SKM-1 treated with dmso at 0.1 percent for 144 hours (cell line): ENCODE measurements at regions not wholly inside any gene's neighbourhood (a gene's known extent, or its start where the extent isn't known, plus 50 kb on each side); places are given as distances from the start of the nearest gene placed in this dataset.
"Not testable (repeated sequence)": the region's sequence is repeated elsewhere in the genome, so short reads cannot be mapped to it uniquely, and the experiment has no call there.

ENCODE experiments used
- DNase-seq: peaks from one replicate; lab custom pipeline; 2025; ENCODE audit not compliant: unreplicated experiment; lab: John Stamatoyannopoulos, UW

DNA sequence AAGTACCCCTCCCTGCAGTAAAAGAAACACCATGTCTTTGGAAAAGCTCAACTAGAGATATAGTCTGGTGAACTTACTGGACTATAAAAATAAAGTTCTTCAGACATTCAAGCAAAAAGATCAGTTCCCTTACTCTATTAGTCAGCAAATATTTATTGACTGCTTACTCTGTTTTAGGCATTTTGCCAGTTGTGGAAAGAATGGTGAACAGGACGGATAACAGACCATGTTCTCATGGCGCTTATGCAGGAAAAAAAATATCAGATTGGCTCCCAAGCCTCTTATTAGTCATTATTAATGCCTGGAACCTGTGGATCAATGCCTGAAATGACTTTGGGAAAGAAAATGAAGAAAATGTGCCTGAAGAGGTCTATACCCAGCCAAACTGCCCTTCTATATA, 282.2 kb upstream of the EPHA7 start:
- no peak for DNase-seq

DNA sequence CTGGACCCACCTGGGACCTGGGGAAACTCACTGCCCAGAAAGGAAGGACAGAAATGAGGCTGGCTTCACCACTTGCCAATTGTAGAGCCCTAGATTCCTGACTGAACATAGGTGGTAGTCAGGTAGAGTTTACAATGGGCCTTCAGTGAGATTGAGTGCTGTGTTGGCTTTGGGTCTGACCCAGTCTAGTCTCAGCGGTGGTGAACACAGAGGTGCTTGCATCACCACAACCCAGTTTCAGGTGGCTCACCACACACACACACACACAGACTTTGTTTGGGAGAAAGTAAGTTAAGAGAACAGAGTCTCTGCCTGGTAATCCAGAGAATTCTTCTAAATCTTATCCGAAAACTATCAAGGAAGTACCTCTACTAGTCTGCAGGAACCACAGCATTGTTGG, 266.1 kb upstream of the EPHA7 start:
- DNase-seq = no peak

DNA sequence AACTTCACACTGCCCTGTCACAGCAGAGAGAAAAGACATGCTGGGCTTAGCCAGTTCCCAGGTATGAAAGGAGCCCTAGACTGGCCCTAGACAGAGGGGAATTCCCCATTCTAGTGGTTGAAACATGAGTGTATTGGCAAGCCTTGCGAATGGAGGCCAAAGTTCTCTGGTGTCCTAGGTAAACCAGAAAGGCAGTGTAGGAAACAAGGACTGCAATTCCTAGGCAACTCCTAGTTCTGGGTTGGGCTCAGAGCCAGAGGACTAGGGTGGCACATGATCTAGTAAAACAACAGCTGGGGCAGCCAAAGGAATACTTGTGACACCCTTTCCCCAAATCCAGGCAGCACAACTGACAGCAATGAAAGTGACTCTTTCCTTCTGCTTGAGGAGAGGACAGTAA, 265.0 kb upstream of the EPHA7 start:
- DNase-seq = no peak

DNA sequence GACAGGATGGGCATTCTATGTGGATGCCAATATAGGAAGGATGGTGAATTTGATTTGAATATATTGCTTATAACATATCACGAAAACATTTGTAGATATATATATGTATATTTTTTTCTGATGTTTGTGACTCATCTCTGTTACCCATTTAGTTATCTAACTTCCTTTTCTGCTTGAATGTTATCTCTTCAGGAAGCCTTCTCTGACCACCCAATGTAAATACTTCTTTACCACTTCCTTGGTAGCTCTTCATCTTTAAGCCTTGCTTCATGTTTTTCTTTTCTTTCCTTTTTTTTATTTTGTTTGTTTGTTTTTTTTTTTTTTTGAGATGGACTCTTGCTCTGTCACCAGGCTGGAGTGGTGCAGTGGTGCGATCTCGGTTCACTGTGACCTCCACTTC, 260.5 kb upstream of the EPHA7 start:
- DNase-seq = peak; percentile 27

DNA sequence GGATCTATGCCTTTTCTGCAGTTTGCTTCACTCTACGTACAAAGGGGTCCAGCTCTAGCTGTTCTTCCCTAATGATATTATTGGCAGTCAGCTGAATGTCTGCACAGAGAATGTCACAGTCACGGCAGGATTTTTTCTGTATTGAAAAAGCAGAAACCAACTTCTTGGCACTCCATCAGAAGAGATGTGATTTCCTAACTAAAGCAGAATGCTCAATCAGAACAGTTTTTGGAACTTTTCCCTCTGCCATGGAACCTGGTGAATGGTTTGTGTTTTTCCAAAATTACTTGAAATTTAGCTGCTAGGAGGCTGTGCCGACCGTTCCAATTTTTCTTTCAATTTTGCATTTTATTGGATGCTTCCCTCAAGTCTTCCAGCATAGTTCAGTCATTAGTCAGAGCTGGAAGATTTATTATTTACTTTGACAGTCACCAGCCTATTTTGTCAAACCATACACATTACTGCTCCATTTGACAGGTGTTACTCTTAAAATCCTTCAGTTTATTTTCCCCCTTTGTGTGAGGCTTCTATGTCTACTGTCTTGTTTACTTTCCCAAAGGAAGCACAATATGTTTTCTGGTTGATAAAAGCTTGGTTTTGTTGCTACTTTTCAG, 259.6 kb upstream of the EPHA7 start:
- no peak for DNase-seq

DNA sequence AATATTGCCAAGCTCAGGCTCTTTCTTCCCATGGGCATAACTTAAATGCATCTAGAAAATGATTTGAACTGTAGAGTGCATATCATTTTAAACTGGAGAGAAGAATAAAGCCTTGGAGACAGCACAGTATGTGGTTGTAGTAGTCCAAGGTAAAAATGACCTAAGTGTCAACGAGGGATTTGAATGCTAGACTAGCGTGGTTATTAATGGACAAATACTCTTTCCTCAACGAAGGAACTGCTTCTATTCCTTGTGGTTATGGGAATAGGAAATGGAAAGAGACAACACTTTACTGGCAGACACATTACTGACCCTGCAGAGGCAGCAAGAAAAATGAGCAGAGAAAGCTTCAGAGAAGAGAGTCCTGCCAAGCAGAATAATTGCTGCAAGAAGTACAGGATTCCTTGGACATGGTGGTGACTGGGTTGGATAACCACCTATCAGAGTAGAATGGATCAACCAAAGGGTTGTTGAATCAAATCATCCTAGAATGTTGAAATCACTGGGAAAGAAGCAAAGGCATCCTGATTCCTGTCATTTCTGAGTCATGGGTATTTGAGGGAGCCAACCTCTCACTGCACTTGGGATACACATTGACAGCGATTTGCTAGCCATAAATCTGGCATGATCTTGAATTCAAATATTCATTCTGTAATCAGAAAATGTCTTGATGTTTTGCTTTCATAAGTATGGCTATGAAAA, 258.1 kb upstream of the EPHA7 start:
- no peak for DNase-seq

DNA sequence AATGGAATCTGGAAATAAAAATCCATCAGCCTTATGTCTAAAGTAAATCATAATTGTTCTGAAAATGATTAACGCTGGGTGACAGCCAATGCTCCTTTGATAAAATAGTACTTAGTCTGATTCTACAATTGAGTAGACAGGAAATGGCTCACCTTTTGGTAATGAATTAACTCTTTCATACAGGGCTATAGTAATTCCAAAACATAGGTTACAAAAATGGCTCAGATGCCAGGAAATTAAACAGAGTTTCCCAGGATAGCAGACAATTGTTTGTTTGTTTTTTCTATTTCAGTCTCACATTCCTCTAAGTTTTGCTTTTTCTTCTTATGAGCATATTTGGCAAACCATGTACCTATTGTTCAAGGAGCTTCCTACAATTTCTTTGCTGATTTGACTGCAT, 257.2 kb upstream of the EPHA7 start:
- DNase-seq = no peak

DNA sequence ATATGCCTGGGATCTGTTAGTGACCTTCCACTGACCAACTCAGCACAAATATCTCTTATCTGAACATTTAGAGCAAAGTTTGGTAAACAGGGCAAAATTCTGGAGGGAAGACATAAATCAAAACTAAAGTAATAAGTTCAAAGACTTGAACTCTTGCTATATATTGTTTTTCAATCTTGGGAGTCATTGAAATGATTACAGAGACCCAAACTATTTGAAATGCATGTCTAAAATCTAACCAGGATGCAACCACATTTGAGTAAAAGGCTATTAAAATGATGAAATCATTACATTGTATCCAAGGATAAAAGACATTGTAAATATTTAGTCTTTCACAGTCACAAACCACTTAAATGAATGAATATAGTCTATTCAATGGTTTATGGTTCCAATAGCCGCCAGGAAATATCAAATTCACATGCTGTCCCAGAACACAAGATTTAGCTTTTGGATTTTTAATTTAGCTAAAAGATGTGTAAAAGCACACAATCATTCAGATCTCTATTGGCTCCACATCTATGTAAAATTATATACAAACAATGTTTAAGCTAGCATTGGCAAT, 256.6 kb upstream of the EPHA7 start:
- DNase-seq = no peak

DNA sequence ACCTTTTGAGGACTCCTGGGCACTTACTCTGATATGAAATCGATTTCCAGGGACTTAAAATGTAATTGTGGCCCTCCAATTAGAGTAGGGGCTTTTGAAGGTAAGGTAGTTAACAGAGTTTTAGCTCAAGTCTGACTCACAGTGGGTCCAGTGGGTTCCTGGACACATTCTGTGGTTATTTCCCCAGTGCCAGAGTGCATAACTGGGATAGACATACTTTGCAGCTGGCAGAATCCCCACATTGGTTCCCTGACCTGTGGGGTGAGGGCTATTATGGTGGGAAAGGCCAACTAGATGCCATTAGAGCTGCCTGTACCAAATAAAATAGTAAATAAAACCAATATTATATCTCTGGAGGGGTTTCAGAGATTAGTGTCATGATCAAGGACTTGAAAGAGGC, 243.8 kb upstream of the EPHA7 start:
- DNase-seq = no peak

DNA sequence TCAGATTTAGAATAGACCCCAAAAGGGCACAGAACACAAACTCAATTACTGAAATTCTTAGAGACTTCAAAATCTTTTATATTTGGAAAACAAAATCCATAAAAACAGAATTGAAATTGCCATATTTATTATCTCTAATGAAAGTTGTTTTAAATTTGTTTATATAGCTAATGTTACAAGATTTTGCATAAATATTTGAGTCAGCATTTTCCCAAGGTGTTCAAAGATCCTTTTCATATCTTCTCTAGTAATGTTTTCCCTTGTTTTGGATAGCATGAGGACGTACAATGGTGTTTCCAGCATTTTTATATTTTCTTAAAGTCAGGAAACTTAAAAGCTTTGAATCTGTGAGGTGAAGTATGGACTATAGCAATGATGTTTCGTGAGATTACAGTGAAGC, 235.2 kb upstream of the EPHA7 start:
- DNase-seq = no peak

DNA sequence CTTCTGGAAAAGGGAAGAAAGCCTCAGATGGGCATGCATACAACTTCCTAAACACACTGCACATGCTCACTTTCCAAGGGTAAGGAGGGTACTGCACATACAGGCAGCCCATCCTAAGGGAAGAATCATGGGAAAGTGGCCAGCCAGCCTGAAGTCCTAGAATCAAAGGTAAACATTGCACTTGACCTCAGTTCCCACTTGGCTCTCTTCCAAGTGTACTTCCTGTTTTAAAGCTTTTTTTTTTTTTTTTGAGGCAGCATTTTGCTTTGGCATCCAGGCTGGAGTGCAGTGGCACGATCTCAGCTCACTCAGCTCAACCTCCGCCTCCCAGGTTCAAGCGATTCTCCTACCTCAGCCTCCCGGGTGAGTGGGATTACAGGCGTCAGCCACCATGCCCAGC, 225.3 kb upstream of the EPHA7 start:
- DNase-seq = peak; percentile 22

DNA sequence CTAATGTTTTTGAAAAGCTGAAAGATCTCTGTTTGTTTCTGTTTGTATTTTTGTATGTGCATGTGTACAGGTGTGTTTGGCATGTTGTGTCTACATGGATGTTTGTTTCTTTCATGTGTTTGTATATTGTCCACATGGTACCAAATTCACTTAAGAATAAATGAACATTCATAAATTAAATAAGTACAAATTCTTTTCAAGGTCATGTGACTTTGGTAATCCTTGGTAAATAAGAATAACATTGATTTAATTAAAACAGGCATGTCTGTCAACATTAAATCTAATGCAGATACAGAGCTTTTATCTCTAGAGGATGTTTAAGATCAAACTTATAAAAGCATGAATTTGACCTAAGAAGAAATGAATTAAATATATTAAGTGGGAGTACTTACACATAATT, 219.8 kb upstream of the EPHA7 start:
- no peak for DNase-seq

DNA sequence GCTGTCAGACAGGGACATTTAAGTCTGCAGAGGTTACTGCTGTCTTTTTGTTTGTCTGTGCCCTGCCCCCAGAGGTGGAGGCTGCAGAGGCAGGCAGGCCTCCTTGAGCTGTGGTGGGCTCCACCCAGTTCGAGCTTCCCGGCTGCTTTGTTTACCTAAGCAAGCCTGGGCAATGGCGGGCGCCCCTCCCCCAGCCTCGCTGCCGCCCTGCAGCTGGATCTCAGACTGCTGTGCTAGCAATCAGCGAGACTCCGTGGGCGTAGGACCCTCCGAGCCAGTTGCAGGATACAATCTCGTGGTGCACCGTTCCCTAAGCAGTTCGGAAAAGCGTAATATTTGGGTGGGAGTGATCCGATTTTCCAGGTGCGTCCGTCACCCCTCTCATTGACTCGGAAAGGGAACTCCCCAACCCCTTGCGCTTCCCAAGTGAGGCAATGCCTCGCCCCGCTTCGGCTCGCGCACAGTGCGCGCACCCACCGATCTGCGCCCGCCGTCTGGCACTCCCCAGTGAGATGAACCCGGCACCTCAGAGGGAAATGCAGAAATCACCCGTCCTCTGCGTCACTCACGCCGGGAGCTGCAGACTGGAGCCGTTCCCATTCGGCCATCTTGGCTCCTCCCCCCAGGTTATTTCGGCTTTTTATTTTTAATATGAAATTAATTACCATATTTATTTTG, 217.8 kb upstream of the EPHA7 start:
- DNase-seq = not testable (repeated sequence)

DNA sequence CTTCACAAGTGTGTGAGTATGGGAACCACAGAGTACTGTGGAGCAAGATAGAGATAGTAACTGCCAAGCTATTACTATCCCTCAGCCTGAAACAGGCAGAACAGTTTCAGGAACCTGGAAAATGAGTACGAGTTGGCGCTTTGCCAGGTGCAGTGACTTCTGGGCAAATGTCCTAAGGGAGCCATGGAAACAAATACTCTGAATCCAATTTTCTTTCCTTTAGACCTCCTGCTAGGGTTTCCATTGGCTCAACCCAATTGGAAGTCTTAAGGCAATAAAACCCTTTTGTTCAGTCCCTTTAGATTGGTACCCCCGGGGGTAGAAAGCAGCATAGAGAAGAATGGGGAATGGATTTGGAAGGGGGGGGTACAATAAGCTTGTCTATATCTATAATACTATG, 205.0 kb upstream of the EPHA7 start:
- DNase-seq = no peak

DNA sequence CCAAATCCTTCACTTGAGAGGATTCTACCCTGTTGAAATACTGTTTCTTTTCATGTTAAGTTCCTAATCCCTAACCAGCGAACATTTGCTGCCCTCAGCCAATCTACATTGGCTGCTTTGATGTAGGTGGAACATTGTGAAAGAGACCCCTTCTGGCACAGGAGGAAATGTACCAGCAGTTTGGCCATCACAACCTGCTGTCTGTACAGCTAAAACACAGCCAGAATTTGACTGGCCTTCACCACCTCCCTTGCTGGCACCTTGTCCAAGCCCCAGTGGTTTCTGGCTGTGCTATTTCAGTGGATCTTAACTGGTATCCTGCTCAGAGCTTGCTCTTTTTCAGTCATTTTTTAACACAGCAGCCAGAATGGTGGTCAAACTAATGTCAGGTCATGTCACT, 202.1 kb upstream of the EPHA7 start:
- DNase-seq = no peak

DNA sequence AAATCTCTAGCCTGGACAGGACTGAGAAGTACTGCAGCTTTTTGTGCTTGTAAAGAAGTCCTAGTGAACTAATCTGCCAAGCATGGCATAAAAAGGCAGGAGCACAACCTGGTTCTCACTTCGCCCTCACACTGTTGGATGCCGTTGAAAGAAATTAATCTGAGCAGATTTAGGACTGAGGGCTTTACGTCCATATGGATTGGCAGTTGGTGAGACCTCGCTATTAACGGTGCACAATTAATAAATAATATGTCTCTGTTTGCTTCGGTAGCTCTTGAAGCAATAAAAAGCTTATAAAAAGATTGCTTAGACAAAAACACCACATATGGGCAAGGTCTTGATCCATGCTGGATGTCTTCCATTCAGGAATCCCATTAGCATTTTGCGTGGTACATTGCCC, 185.6 kb upstream of the EPHA7 start:
- no peak for DNase-seq

DNA sequence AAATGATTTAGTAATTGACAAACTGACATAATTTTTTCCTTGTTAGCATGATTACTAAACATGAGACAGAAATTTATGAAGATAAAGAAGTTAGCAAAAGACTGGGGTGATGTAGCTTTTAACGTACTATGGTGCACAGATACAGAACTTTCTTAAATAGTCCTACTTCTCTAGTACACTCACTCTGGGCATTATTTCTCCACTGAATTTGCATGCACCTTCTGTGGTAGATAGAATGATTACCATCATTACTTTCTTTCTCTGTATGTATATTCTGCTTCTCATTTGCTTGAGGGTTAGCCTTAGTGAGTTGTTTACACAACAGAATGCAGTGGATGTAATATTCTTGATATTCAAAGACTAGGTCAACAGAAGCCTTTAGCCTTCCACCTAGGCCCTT, 173.1 kb upstream of the EPHA7 start:
- no peak for DNase-seq

DNA sequence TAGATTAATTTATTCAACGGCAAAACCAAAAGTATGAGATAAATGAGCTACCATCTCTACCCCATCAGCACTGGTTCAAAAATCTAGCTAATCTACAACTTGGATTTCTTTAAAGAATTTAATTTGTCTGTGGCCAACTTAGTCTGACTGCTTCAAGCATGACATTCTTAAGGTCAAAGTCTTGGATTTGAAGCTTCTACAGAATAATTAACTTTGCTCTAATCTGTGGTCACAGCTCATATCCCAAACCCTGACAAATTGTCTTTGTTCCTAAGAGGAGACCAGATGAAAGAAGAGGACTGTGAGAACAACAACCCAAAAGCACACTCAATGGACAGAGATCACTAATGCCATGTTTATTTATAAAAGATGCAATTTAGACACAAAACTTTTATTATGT, 166.9 kb upstream of the EPHA7 start:
- no peak for DNase-seq

DNA sequence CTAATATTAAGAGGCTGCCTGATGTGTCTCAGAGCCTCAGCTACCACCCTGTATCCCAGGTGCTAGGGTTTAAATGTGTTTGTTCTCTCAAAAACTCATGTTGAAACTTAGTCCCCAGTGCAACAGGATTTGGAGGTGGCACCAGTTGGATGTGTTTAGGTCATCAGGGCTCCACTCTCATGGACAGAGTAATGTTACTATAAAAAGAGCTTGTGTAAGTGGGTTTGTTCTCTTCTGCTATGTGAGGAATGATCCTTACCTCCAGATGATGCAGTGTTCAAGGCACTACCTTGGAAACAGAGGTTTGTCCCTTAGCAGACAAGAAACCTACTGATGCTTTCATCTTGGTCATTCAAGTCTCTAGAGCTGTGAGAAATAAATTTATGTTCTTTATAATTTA, 164.9 kb upstream of the EPHA7 start:
- DNase-seq = no peak

DNA sequence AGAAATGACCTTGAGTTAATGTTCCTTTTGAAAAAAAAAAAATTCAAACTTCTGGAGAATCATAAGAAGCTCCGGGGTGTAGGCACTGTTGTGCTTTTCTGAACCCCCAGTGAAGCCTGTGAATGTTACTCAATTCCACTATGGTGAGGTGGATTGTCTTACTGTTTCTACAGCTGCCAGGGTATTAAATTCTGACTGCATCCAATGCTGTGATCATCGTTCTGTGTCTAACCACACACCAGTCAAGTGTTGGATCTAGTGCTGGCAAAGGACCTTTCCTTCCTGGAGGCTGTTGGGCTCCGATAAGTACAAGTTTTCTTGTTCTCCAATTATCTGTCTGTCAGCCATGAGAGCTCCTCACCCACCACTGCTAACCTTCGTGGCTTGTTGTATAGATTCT, 162.0 kb upstream of the EPHA7 start:
- no peak for DNase-seq

DNA sequence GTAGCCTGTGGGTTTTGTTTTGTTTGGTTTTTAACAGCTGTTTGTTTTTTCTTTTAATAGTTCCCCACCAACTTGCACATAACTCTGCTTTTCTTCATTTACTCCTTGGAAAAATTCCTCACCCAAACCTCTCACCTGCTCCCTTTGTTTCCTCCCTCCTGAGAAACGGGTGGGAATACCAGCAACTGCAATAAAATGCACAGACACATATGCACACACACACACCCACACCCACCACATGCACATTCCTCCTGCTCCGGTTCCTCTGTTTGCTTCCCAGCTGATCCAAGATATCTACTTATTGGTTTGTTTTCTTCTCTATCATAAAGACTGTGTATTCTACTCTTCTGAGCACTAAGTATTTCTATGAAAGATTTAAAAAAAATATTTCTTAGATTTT, 161.1 kb upstream of the EPHA7 start:
- no peak for DNase-seq

DNA sequence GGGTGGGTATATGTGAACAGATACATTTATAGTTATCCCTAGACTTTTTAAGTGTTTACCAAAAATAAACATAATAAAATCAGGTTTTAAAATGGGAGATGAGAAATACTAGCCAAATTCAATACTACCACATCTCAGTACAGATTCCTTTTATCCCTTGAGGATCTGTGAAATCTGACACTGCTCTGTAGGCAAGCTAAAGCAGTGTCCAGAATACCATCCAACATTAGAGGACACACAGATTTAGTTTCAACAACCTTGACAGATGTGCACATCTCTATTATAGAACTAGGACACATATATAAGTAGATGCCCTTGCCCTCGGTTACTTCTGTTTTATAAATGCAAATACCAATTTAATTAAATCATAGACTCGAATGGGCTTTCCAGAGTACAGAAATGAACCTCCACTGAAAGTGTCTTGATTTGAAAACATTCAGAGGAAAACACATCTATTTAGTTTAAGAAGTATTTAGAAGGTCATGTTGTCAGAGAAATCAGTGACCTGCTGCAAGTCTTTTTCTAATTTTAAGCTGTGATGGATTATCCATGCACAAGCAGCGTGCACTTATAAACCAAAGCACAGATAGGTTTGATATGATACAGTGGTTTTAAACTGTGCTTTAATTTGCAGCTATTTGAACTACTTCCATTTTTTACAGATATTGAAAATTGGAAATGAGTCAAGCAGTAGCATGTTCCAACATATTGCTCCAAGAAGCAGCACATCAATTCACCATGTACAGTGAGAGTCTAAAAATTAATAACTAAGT, 156.3 kb upstream of the EPHA7 start:
- no peak for DNase-seq
